DOHH2 (cell line): ENCODE measurements at regions not wholly inside any gene's neighbourhood (a gene's known extent, or its start where the extent isn't known, plus 50 kb on each side); places are given as distances from the start of the nearest gene placed in this dataset.

ENCODE experiments used
- H3F3A ChIP-seq: fragments of 200-600 bp; sonication (generic), shearing (Covaris generic); 2 replicates; pipeline ENCODE4 v1.6.0; 2016; ENCODE audit warnings: antibody characterized with exemption, mild to moderate bottlenecking; ENCODE audit not compliant: control insufficient read depth, insufficient read depth
- H3K27ac ChIP-seq: fragments of 200-600 bp; sonication (generic); 2 replicates; pipeline ENCODE4 v1.5.1; 2014; ENCODE audit warnings: low read depth, mild to moderate bottlenecking, low read length, moderate library complexity
- H3K27me3 ChIP-seq: fragments of 200-600 bp; sonication (generic); 2 replicates; pipeline ENCODE4 v1.6.1; 2014; ENCODE audit warnings: mild to moderate bottlenecking, low read length, mixed read lengths; ENCODE audit not compliant: control insufficient read depth
- H3K36me3 ChIP-seq: fragments of 200-600 bp; sonication (generic); 2 replicates; pipeline ENCODE4 v1.6.1; 2014; ENCODE audit warnings: mild to moderate bottlenecking, low read length, moderate library complexity, mixed read lengths; ENCODE audit not compliant: control insufficient read depth
- H3K4me1 ChIP-seq: fragments of 200-600 bp; sonication (generic); 2 replicates; pipeline ENCODE4 v1.6.1; 2014; ENCODE audit warnings: mild to moderate bottlenecking, low read length, mixed read lengths; ENCODE audit not compliant: control insufficient read depth
- H3K4me2 ChIP-seq: fragments of 200-600 bp; sonication (generic); 2 replicates; pipeline ENCODE4 v1.6.0; 2014; ENCODE audit warnings: mild to moderate bottlenecking, low read length, moderate library complexity
- H3K4me3 ChIP-seq: fragments of 200-600 bp; sonication (generic); 2 replicates; pipeline ENCODE4 v1.5.1; 2014; ENCODE audit warnings: mild to moderate bottlenecking, low read length, mixed read lengths
- H3K79me2 ChIP-seq: fragments of 200-600 bp; sonication (generic); 2 replicates; pipeline ENCODE4 v1.6.1; 2014; ENCODE audit warnings: mild to moderate bottlenecking, low read length, mixed read lengths; ENCODE audit not compliant: control insufficient read depth
- H3K9me2 ChIP-seq: fragments of 200-600 bp; sonication (generic); replicated peaks from 2 replicates; pipeline ENCODE4 v1.6.1; 2014; ENCODE audit warnings: mild to moderate bottlenecking, low read length, mixed read lengths; ENCODE audit not compliant: control insufficient read depth
- H3K9me3 ChIP-seq: fragments of 200-600 bp; sonication (generic); 2 replicates; pipeline ENCODE4 v1.6.1; 2014; ENCODE audit warnings: antibody characterized with exemption, low read length, mixed read lengths; ENCODE audit not compliant: control insufficient read depth, insufficient read depth
- H4K20me1 ChIP-seq: fragments of 200-600 bp; sonication (generic); 2 replicates; pipeline ENCODE4 v1.6.0; 2014; ENCODE audit warnings: low read depth, mild to moderate bottlenecking, antibody characterized with exemption, low read length, moderate library complexity; ENCODE audit not compliant: control insufficient read depth, insufficient read depth
- EZH2phosphoT487 ChIP-seq: fragments of 200-600 bp; sonication (generic); IDR thresholded peaks from 2 replicates; pipeline ENCODE4 v1.6.1; 2017; ENCODE audit warnings: borderline replicate concordance, mild to moderate bottlenecking, antibody characterized with exemption, low read length, moderate library complexity, mixed read lengths
- TF ChIP-seq, protein P1 (sequence below): fragments of 200-600 bp; sonication (generic); IDR thresholded peaks from one replicate; pipeline ENCODE4 v1.5.1; 2014; ENCODE audit warnings: antibody characterized with exemption, mild to moderate bottlenecking, low read depth, low read length; ENCODE audit not compliant: poor library complexity, severe bottlenecking

DNA sequence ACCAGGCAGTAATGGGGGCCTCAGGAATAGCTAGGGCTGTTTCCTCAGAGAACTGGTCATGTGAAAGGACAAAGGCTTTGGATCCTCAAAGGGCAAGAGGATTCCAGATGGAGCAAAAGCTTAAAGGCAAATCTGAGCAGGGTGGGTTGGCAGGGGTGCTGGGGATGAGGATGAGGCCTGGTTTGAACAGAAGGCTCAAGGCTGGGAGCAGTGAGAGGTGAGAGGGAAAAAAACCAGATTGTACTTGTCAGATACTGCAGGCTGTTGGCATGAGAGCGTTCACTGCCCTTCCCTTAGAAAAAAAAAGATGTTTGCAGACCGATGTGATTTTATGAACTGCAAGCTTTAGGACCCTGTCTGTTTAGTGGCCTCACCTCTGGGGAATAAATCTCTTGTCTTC is 63.4 kb downstream of the PABIR2 start:
- peaks cover 3% of the 10 kb centered on the region; the same call in 1 of the 2 replicates for H3K4me1 ChIP-seq
- H3F3A ChIP-seq, result no peaks in the 10 kb centered on the region
- no peak overlapping the region for H3K27ac ChIP-seq
- H3K36me3 ChIP-seq, result no peaks in the 10 kb centered on the region
- no peak overlapping the region for H3K4me2 ChIP-seq
- no peaks in the 10 kb centered on the region for H3K27me3 ChIP-seq
- no peaks in the 10 kb centered on the region for H3K9me2 ChIP-seq
- H3K4me3 ChIP-seq, result no peak overlapping the region
- H4K20me1 ChIP-seq, result no peaks in the 10 kb centered on the region
- no peaks in the 10 kb centered on the region for H3K79me2 ChIP-seq
- no peak for TF ChIP-seq EZH2phosphoT487
- TF ChIP-seq, protein P1, sequence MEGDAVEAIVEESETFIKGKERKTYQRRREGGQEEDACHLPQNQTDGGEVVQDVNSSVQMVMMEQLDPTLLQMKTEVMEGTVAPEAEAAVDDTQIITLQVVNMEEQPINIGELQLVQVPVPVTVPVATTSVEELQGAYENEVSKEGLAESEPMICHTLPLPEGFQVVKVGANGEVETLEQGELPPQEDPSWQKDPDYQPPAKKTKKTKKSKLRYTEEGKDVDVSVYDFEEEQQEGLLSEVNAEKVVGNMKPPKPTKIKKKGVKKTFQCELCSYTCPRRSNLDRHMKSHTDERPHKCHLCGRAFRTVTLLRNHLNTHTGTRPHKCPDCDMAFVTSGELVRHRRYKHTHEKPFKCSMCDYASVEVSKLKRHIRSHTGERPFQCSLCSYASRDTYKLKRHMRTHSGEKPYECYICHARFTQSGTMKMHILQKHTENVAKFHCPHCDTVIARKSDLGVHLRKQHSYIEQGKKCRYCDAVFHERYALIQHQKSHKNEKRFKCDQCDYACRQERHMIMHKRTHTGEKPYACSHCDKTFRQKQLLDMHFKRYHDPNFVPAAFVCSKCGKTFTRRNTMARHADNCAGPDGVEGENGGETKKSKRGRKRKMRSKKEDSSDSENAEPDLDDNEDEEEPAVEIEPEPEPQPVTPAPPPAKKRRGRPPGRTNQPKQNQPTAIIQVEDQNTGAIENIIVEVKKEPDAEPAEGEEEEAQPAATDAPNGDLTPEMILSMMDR, result no peak
- no peaks in the 10 kb centered on the region for H3K9me3 ChIP-seq

DNA sequence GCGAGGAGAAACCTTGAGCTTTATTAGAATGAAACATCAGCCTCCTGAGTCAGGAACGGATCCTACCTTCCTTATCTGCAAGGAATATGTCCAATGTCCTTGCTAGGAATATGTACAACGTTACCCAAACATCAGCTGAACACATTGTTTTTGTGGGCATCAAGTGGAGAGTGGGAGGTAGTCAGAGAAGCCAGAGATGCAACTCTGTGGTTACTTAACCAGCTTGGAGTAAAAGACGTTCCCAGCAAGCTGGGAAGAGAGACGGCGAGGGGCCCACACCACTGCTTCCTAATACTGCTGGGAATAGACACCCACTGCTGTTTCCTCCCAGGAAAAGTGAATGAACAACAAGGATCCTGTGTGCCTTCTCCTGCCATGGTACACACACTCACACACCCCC is 64.3 kb downstream of the PABIR2 start:
- Histone ChIP-seq H3K4me3 (no peak overlapping the region), H3K79me2 (no peaks in the 10 kb centered on the region), H3K9me2 (no peaks in the 10 kb centered on the region), H3K27ac (no peak overlapping the region), H3K9me3 (no peaks in the 10 kb centered on the region), H3K4me2 (no peak overlapping the region), H3F3A (no peaks in the 10 kb centered on the region), H4K20me1 (no peaks in the 10 kb centered on the region), H3K27me3 (no peaks in the 10 kb centered on the region), H3K4me1 (peaks cover 3% of the 10 kb centered on the region; the same call in 1 of the 2 replicates), H3K36me3 (no peaks in the 10 kb centered on the region)
- TF ChIP-seq, protein P1, result no peak
- TF ChIP-seq EZH2phosphoT487, result no peak

- no peak overlapping the region for H3K4me2 ChIP-seq
- no peak overlapping the region for H3K27ac ChIP-seq
- no peaks in the 10 kb centered on the region for H3K36me3 ChIP-seq
- TF ChIP-seq, protein P1, result no peak
- no peak for TF ChIP-seq EZH2phosphoT487
- no peaks in the 10 kb centered on the region for H3F3A ChIP-seq
- H3K79me2 ChIP-seq, result no peaks in the 10 kb centered on the region
- H3K27me3 ChIP-seq, result no peaks in the 10 kb centered on the region
- no peak overlapping the region for H3K4me3 ChIP-seq
- H4K20me1 ChIP-seq, result no peaks in the 10 kb centered on the region
- peaks cover 3% of the 10 kb centered on the region; the same call in 1 of the 2 replicates for H3K4me1 ChIP-seq
- H3K9me2 ChIP-seq, result no peaks in the 10 kb centered on the region
- no peaks in the 10 kb centered on the region for H3K9me3 ChIP-seq
These were observed 64.9 kb downstream of the PABIR2 start for GRCh38 chrX:134732152-134732551.
